ENCODE measurements at regions not wholly inside any gene's neighbourhood (a gene's known extent, or its start where the extent isn't known, plus 50 kb on each side); places are given as distances from the start of the nearest gene placed in this dataset.

DNA sequence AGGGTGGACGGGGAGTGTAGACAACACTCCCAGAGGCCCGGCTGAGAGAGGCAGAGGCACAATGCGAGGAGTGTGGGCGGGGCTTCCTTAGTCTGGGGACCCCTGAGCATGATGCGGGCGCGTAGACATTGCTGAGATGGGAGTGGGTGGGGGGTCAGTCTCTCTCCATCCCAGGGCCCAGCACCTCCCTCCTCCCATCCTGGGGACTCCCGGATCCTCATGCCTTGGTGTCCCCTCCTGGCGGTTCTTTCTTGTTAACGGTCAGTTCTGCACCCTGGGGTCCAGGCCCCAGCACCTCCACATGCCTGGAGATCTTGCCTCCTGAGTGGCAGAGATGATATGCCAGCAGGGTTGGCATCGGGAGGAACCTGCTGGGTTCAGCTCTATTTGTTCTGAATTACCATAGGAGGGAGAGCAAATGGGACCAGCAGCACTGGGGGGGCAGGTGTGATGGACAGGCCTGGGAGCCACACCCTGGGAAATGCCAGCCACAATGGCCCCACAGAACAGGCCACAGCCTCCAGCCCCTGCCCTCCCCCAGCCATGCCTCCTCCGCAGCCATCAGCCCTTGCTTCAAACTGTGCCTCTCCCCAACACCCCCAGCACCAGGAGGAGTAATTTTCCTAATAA, 55.7 kb downstream of the RTL6 start:
- DNase-seq (ENCODE audit: low read depth) = no peak

DNA sequence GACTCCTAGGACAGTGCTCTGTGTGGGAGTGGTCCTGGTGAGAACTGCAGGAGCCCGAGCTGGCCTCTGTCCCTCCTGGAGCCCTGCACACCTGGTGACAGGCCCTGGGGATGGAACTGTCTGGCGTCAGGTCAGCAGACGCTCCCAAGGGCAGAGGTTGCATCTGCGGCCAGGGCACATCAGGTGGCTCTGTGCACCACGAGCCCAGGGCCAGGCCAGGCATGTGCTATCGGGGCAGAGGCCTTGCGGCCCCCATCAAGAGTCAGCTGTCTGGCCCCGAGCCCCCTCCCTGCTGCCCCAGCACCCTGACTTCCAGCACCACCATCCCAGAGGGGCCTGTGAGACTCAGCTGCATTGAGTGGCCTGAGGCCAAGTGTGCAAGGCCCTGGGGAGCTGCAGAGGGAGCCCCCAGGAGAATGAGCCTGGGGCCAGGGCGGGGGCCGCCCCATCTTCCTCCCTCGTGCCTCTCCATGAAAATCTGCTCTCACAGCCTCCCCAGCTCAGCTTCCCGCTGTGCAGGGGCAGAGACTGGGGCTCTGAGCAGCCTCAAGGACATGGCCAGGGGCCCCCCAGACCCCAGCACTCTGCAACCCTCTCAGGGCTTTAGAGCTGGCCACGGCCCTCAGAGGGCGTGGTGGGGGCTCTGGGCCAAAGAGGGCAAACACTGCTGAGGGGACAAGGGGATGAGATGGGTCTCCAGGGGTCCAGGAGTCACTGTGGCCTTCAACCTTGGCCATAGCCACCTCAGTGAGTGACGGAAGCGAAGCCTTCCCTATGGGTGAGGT, 56.4 kb downstream of the RTL6 start:
- DNase-seq (ENCODE audit: low read depth) = no peak

DNA sequence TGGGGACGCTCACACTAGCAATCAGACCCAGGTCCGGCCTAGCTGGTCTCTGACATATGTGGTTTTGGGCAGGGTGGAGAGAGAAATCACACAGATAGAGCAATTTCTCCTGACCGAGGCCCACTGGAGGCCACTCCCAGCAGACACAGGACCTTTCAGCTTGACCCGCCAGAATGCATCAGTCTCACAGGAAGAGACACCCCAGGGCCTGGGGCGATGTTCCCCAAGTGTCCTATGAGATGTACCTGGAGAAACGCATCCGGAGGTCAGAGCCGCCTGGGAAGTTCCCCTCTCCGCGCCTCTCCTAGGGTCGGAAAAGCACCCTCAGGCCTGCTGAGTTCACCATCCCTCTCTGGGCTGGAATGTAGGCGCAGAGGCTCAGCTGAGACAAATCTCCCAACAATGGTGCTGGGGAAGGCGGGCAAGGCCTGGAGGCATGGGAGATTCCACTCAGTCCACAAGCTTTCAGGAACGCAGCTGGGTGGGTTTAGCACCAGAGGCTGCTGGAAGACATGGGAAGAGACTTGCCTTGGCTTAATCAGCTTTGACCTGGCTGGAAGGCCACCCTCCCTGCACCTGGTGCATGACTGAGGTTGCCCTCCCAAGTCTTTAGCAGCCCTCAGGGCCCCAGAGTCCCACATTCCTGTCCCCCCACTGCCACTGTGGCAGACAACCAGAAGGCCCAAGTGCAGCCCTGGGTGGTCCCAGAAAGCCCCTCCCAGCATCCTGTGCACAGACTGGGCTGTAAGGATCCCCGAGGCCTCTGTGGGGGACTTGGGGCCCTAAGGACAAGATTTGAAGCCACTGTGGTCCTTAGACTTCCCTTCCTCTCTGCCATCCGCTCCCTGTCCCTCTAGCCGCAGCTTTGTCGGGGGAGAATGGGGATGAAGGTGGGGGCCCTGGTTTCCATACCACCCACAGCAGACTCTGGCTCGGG, 57.5 kb downstream of the RTL6 start:
- DNase-seq (ENCODE audit: low read depth) = no peak

DNA sequence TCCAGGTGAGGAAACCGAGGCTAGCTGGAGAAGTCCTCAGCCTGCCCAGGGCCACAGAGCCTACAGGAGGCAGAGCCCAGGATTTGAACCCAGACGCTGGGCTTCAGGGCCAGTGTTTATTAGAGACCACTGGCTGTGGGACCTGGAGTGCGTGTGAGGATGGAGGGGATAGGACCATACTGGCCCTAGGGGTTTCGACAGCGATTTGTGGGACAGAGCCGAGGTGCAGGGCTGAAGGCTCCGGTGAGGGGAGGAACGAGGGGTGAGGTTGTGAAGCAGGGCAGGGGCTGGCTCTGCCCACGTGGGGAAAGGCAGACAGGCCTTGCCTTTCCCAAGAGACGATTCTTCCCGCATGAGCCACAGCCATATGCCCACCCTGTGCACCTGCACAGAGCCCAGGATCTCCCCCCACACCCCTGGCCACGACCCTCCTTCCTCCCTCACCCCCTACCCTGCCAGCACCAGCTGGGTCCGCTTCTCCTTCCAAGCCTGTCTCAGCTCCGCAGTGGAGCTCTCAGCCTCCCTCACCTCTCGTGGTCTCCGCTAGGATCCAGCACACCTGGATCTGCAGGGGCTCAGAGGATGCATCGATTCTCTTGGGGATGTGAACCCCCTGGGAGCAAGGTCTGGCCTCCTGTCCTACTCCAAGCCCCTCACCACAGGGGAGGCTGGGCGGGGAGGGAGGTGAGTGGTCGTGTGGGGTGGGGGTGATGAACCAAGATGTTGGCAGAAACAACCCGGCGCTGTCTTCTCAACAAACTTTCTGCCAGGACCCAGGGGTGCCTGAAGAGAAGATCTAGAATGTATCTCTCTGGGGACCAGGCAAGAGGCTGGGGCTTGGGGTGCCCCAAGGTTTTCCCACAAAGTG, 58.4 kb downstream of the RTL6 start:
- DNase-seq (ENCODE audit: low read depth) = no peak

- no peak for DNase-seq (ENCODE audit: low read depth)
These were observed 59.4 kb downstream of the RTL6 start for GRCh38 chr22:44438481-44439131.

DNA sequence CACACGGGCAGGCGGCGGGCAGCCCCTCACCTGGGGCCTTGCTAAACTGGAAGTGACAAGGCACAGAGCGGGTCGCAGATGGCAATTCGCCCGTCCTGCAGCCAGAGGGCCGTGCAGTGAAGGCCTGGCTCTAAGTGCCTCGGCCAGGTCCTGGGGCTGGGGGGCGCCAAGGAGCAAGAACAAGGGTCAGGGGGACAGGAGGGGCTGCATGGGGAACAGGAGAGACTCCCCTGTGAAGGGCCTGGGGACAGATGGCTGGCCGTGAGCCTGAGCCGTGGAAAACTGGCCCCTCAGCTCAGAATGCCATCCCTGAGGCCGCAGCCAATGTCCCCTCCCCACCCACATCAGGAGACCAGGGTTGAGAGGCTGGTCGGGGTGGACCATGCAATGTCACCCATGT, 60.0 kb downstream of the RTL6 start:
- DNase-seq (ENCODE audit: low read depth) = no peak

GRCh38 chr22:44437216-44438055, 60.6 kb downstream of the RTL6 start:
- DNase-seq (ENCODE audit: low read depth) = no peak

GRCh38 chr22:44436736-44437135, 61.3 kb downstream of the RTL6 start:
- no peak for DNase-seq (ENCODE audit: low read depth)

GRCh38 chr22:44431256-44431655, 66.8 kb downstream of the RTL6 start:
- DNase-seq (ENCODE audit: low read depth) = no peak

DNA sequence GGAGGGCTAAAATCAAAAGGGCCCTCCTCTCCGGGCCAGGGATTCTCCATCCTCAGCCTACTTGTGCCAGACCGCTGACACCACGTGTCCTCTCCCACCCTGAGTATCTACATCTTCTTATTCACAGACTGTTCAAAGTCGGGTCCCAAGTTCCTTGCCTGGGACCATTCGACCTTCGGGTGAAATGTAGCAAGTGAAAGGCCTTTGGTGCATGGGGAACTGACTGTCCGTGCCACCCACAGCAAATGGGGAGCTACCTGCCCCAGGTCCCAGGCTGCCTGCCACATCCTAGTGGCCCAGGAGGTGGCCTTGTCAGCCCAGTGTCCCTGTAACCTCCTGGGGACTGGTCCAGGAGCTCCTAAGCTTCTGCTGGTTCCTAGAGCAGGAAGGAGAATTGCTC, 67.3 kb downstream of the RTL6 start:
- no peak for DNase-seq (ENCODE audit: low read depth)

GRCh38 chr22:44429941-44430587, 68.0 kb downstream of the RTL6 start:
- no peak for DNase-seq (ENCODE audit: low read depth)

DNA sequence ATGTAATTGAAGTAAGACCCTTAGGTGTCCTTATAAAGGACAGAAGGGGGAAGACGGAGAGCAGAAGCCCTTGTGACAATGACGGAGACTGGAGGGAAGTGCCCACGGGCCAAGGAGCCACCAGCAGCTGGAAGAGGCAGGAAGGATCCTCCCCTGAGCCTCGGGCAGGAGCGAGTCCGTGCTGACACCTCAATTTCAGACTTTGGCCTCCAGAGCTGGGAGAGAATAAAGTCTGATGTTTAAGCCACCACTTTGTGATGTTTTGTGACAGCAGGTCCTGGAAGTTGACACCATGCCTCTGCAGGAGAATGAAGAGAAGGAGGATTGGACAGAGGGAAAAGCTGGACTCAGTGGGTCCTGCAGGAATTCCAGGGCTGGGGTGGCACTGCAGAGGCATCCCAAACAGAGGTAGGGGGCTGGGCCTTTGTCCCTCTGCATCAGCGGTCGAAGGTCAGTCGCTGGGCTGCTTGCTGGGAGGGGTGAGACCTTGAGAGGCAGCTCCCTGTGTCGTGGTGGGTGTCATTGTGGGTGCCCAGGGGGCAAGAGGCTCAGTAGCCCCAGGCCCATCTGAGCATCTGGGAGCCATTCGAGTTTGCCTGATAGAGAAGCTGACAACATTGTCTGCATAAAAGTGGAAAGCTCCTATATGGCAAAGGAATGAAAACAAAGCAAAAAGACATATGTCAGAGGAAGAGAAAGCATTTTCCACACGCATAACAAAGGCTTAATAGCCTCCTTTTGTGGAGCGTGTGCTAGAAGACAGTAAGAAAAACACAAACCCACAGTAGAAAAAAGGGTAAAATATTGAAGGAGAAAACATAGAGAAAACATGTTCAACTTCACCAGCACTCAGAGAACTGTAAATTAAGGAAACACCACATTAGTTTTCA, 68.8 kb downstream of the RTL6 start:
- no peak for DNase-seq (ENCODE audit: low read depth)

- DNase-seq (ENCODE audit: low read depth) = no peak
These were observed 70.2 kb downstream of the RTL6 start for GRCh38 chr22:44427611-44428470.

- DNase-seq (ENCODE audit: low read depth) = no peak
These were observed 71.1 kb downstream of the RTL6 start for GRCh38 chr22:44426981-44427380.

DNA sequence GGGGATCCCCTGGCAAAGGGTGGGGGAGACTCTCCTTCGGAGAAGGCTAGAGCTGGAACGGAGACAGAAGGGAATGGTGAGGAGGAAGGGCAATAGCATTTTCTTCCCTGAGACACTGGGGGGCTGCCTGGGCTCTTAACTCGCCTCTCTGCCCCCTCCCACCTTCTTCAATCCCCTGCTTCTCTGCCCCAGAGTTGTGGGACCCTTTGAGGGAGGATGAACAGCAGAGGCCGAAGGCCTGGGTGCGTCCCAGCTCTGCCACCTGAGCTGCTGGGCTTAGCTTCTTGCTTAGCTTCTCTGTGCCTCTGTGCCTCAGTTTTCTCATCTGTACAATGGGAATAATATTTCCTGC, 72.4 kb downstream of the RTL6 start:
- no peak for DNase-seq (ENCODE audit: low read depth)

- DNase-seq (ENCODE audit: low read depth) = no peak
These were observed 73.0 kb downstream of the RTL6 start for GRCh38 chr22:44424867-44425693.

DNA sequence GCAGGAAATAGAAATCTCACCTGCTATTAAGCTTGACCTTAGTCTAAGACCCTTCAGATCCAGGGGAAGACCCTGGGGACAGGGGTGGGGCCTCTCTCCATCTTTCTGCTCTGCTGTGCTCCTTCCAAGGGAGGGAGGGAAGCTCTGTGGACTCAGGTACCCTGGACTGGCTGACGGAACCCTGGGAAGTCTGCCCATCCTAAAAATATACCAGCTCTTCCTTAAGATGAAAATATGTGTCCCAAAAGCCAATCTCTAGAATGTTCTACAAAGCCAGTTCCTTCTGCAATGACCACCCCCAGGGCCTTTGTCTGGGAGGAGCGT, 73.7 kb downstream of the RTL6 start:
- DNase-seq (ENCODE audit: low read depth) = no peak

All from HS-27A (cell line).